HPDE6-E6E7 (cell line): ENCODE measurements at regions not wholly inside any gene's neighbourhood (a gene's known extent, or its start where the extent isn't known, plus 50 kb on each side); places are given as distances from the start of the nearest gene placed in this dataset.
"Not testable (repeated sequence)": the region's sequence is repeated elsewhere in the genome, so short reads cannot be mapped to it uniquely, and the experiment has no call there.

Source experiments
- DNase-seq: peaks from one replicate; pipeline ENCODE4 v3.0.0; 2011; ENCODE audit warnings: missing footprints; ENCODE audit errors: extremely low spot score

- not testable (repeated sequence) for DNase-seq
Measured at GRCh38 chr17:45585794-45586650, 95.5 kb upstream of the PLEKHM1 start.

DNA sequence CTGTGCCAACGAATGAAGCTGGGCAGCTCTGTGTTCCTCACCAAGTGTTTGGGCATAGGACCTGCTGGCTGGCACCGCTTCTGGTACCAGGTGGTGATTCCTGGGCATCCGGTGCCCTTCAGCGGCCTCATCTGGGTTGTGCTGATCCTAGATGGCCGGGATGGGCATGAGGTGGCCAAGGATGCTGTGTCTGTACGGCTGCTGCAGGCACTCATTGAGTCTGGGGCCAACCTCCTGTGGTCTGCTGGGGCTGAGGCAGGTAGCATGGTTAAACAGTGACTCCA lies 96.1 kb upstream of the PLEKHM1 start:
- not testable (repeated sequence) for DNase-seq

GRCh38 chr17:45592433-45592923 lies 102.0 kb upstream of the PLEKHM1 start:
- not testable (repeated sequence) for DNase-seq

- DNase-seq: not testable (repeated sequence)
Measured at GRCh38 chr17:45596347-45596746, 105.8 kb upstream of the PLEKHM1 start.

GRCh38 chr17:45600052-45601012 lies 109.8 kb upstream of the PLEKHM1 start:
- DNase-seq: not testable (repeated sequence)

DNA sequence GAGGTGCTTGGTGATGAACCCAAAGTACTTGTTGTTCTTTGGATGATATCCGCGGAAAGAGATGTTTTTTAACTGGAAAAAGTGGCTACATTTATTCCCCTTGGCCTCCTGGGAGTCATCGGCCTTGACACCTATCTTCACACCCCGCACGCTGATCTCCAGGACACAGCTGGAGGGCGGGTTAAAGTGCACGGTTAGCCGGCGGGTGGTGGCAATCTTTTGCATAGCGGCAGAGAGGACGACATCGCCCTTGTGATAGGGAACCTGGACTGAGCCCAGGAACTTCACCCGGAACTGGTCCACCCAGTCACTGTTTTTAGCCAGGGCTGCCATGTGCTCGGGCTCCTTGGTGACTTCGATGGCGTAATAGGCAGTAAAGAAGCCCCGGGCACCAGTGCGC lies 110.5 kb upstream of the PLEKHM1 start:
- not testable (repeated sequence) for DNase-seq

- not testable (repeated sequence) for DNase-seq
Measured at GRCh38 chr17:45601605-45602539, 111.4 kb upstream of the PLEKHM1 start.

- not testable (repeated sequence) for DNase-seq
Measured at GRCh38 chr17:45605751-45606150, 115.2 kb upstream of the PLEKHM1 start.

- not testable (repeated sequence) for DNase-seq
Measured at GRCh38 chr17:45619984-45620405, 129.5 kb upstream of the PLEKHM1 start.

GRCh38 chr17:45620468-45620867 lies 129.9 kb upstream of the PLEKHM1 start:
- not testable (repeated sequence) for DNase-seq

- DNase-seq: not testable (repeated sequence)
Measured at GRCh38 chr17:45621087-45621486, 130.6 kb upstream of the PLEKHM1 start.

- not testable (repeated sequence) for DNase-seq
Measured at GRCh38 chr17:45622295-45622694, 131.8 kb upstream of the PLEKHM1 start.

GRCh38 chr17:45628019-45628418 lies 137.5 kb upstream of the PLEKHM1 start:
- no peak for DNase-seq

DNA sequence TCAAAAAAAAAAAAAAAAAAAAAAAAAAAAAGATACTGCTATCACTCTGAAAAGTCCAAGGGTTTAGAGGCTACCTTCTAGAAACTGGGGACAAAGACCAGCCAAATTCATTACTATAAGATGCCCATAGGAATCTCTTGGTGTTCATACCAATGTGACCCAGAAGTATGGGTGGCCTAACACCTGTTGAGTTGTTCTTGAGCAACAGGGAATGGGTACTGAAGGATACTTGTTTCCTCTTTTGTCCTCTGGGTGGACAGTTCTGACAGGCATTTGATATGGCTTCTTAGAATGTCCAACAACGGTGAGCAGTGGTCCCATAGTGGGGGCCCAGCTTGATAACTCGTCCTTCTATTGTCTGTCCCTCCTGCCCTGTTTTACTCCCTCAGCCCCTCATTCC lies 141.4 kb upstream of the PLEKHM1 start:
- no peak for DNase-seq

DNA sequence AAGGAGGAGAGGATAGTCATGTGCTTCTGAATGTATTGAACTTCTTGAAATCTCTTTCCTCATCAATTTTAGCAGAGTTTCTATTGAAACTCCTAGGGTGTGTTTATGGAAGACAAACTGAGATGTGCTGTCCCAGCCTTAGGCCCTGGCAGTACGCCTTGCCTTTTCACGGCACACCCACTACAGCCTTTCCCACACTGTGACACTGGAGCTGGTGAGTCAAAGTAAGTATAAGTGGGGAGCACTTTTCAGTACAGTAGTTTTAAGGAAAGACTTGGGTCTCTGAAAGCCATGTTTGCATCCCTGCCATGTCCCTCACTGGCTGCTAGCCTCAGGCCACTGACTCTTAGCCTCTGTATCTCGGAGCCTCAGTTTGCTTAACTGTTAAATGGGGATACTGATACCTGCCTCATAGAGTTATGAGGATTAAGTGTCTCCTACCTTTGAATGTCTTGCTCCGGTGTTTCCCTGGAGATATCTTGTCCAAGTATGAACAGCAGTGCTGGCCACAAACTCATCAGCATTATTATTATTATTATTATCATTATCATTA lies 144.7 kb upstream of the CRHR1 start:
- no peak for DNase-seq

- peak; percentile 58 for DNase-seq
Measured at GRCh38 chr17:45640141-45640850, 143.8 kb upstream of the CRHR1 start.

DNA sequence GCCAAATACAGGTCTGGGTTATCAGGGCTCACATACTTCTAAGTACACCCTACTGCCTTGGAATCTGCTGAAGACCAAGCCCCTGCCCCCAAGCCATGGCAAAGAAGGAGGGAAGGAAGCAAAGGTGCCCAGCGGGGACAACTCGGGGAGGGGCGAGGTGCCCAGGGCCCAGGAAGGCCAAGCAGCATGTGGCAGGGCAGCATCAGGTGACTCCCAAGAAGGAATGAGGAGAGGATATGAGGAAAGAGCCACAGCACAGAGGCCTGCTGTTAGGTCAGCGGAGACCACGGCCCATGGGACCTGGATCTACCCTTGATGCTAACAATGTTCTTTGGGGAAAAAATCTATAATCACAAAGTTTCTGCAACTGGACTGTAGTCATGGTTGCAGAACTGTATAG lies 142.6 kb upstream of the CRHR1 start:
- DNase-seq: no peak

DNA sequence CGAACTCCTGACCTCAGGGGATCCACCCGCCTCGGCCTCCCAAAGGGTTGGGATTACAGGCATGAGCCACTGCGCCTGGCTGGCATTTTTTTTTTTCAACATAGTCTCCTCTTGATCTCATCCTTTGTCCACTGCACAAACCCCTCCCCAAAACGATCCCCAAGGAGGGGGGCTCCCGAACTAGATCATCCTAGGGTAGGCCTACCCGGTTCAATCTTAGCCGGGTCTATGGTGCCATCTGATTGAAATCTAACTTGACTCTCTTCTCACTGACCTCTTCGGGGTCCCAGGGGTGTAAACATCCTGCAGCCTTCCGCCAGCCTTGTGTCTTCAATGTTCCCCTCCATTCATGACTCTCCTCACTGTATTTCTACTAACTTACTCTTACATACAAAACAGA lies 140.5 kb upstream of the CRHR1 start:
- no peak for DNase-seq

GRCh38 chr17:45644637-45645036 lies 139.5 kb upstream of the CRHR1 start:
- DNase-seq: not testable (repeated sequence)

DNA sequence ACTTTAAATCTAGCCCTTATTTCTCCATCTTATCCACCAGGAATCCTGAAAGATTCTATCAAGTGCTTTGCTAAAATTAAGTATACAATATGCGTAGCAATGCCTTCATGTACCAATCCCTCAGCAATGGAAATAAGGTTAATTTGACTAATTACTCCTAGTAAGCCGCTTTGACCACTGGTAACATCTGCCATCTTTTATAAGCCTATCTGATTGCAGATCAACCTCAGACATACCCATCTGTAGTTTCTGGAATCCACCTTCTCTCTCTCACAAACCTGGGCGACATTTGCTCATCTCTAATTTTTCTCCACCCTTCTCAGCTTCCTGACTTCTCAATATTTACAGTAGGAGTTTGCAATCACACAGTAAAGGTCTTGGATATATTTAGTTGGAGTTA lies 138.8 kb upstream of the CRHR1 start:
- no peak for DNase-seq
